K562 (cell line): ENCODE measurements at regions not wholly inside any gene's neighbourhood (a gene's known extent, or its start where the extent isn't known, plus 50 kb on each side); places are given as distances from the start of the nearest gene placed in this dataset.

Experiments used
- ATAC-seq: fragments of 200-7000 bp; cut with Tn5 transposase; 3 replicates; pipeline ENCODE4 v1.9.1; 2020; ENCODE audit warnings: moderate library complexity
- BruUV-seq: library from RNA; stranded (reverse); fragments of 400-500 nt; replicated peaks from 2 replicates; lab custom pipeline; 2021; lab: Mats Ljungman, UMichigan
- CTCF ChIA-PET: fragments of 300-600 bp; formaldehyde crosslinking; extraction: SDS; loops from one replicate; lab custom pipeline; 2021; ENCODE audit warnings: low intra/inter-chr PET ratio; lab: Yijun Ruan, JAX
- POLR2A ChIA-PET: fragments of 300-600, 350-650 bp; sonication (Branson Sonifier 250); formaldehyde crosslinking; extraction: SDS; loops from one replicate; lab custom pipeline; 2021; ENCODE audit warnings: antibody characterized with exemption, inconsistent platforms; lab: Yijun Ruan, JAX
- DNase-seq, 4 experiments: peaks; one replicate each; pipeline versions ENCODE4 v3.0.0 to v3.0.0-alpha.2; 2011 to 2018; ENCODE audit warnings: low spot score in 3 of 4, mixed read lengths in 3 of 4; ENCODE audit errors: extremely low read depth in 1 of 4
- FAIRE-seq: peaks from 2 replicates; lab custom pipeline; 2011; peaks lifted over from hg19 to GRCh38; lab: Jason Lieb, UNC
- H2AFZ ChIP-seq: 2 replicates; pipeline ENCODE4 v1.6.0; 2011; ENCODE audit warnings: low read depth, low read length, control low read depth, inconsistent platforms
- H3K27ac ChIP-seq: fragments of 200-600 bp; 3 replicates; pipeline ENCODE4 v1.8.0; 2011; ENCODE audit warnings: low read depth, mild to moderate bottlenecking, control low read depth, inconsistent platforms, low read length, moderate library complexity, mixed read lengths; ENCODE audit errors: extremely low read depth
- H3K27me3 ChIP-seq, 2 experiments: fragments of 300-600 bp in 1 of 2; 2 replicates in 1 of 2; 3 replicates in 1 of 2; pipeline versions ENCODE4 v1.6.0 to v1.8.0; 2011; ENCODE audit warnings: inconsistent platforms in 2 of 2, low read length in 2 of 2, mild to moderate bottlenecking in 1 of 2, mixed read lengths in 1 of 2, moderate library complexity in 1 of 2; ENCODE audit not compliant: control insufficient read depth in 2 of 2, insufficient read depth in 2 of 2
- H3K36me3 ChIP-seq: fragments of 300-600 bp; 3 replicates; pipeline ENCODE4 v1.8.0; 2011; ENCODE audit warnings: mild to moderate bottlenecking, low read length, inconsistent platforms; ENCODE audit not compliant: control insufficient read depth, insufficient read depth
- H3K4me1 ChIP-seq, 2 experiments: fragments of 200-600 bp in 1 of 2; replicated peaks in 1 of 2; 2 replicates in 1 of 2; 3 replicates in 1 of 2; pipeline versions ENCODE4 v1.5.1 to v1.8.0; 2011; ENCODE audit warnings: inconsistent platforms in 2 of 2, low read length in 2 of 2, mild to moderate bottlenecking in 1 of 2, mixed read lengths in 1 of 2, moderate library complexity in 1 of 2; ENCODE audit not compliant: control insufficient read depth in 2 of 2, insufficient read depth in 2 of 2
- H3K4me2 ChIP-seq: 2 replicates; pipeline ENCODE4 v1.6.1; 2011; ENCODE audit warnings: low read length, control low read depth, inconsistent platforms, mixed read lengths; ENCODE audit not compliant: insufficient read depth
- H3K4me3 ChIP-seq: fragments of 200-600 bp; sonication (generic), shearing (Covaris generic); 2 replicates; pipeline ENCODE4 v1.5.1; 2016; ENCODE audit warnings: control low read depth, inconsistent platforms
- H3K79me2 ChIP-seq: fragments of 200-600 bp; 3 replicates; pipeline ENCODE4 v1.8.0; 2011; ENCODE audit warnings: low read length, inconsistent platforms; ENCODE audit not compliant: control insufficient read depth, insufficient read depth
- H3K9ac ChIP-seq, 2 experiments: 2 replicates each; pipeline versions ENCODE4 v1.6.0 to v1.6.1; 2011; ENCODE audit warnings: low read depth in 2 of 2, low read length in 2 of 2, control low read depth in 1 of 2, inconsistent platforms in 1 of 2, mild to moderate bottlenecking in 1 of 2, mixed read lengths in 1 of 2; ENCODE audit not compliant: insufficient read depth in 1 of 2
- H3K9me1 ChIP-seq: one replicate; pipeline ENCODE4 v1.6.0; 2011; ENCODE audit warnings: inconsistent platforms, mild to moderate bottlenecking, low read length, moderate library complexity; ENCODE audit not compliant: control insufficient read depth, insufficient read depth
- H3K9me3 ChIP-seq: replicated peaks from 2 replicates; pipeline ENCODE4 v1.5.1; 2011; ENCODE audit warnings: low read depth, low read length, inconsistent platforms; ENCODE audit not compliant: control insufficient read depth, insufficient read depth
- H4K20me1 ChIP-seq: replicated peaks from 2 replicates; pipeline ENCODE4 v1.6.1; 2011; ENCODE audit warnings: low read length, inconsistent platforms, mixed read lengths; ENCODE audit not compliant: control insufficient read depth, insufficient read depth
- ARID3B ChIP-seq: fragments of 250-450 bp; sonication (Bioruptor Pico); IDR thresholded peaks from 2 replicates; pipeline ENCODE4 v1.4.0; 2020; ENCODE audit warnings: borderline replicate concordance
- CHD4 ChIP-seq: fragments of 200-600 bp; sonication (generic); IDR thresholded peaks from 3 replicates; pipeline ENCODE4 v1.6.1; 2012; ENCODE audit warnings: low read depth, mild to moderate bottlenecking, mixed read lengths, low read length, inconsistent platforms; ENCODE audit not compliant: insufficient read depth, insufficient replicate concordance, poor library complexity, severe bottlenecking
- GATAD2B ChIP-seq: fragments of 450-650 bp; IDR thresholded peaks from 2 replicates; pipeline ENCODE4 v1.6.1; 2017; ENCODE audit warnings: mild to moderate bottlenecking, borderline replicate concordance
- GTF3C2 ChIP-seq: IDR thresholded peaks from 3 replicates; pipeline ENCODE4 v1.6.1; 2011; ENCODE audit warnings: borderline replicate concordance, mild to moderate bottlenecking, moderate library complexity; ENCODE audit not compliant: insufficient read length; ENCODE audit errors: extremely low read depth
- KLF16 ChIP-seq: IDR thresholded peaks from 2 replicates; pipeline ENCODE4 v1.6.1; 2016; ENCODE audit warnings: antibody characterized with exemption
- NEUROD1 ChIP-seq: fragments of 150-350 bp; IDR thresholded peaks from 2 replicates; pipeline ENCODE4 v1.6.1; 2014; ENCODE audit warnings: borderline replicate concordance, low read length, low read depth; ENCODE audit not compliant: partially characterized antibody
- NR4A1 ChIP-seq, 2 experiments: fragments of 250-450 bp in 1 of 2; fragments of 450-650 bp in 1 of 2; sonication (Bioruptor Pico) in 1 of 2; IDR thresholded peaks; 2 replicates each; pipeline versions ENCODE4 v1.4.0 to v1.6.1; 2016 to 2020; ENCODE audit warnings: mild to moderate bottlenecking in 2 of 2, missing compliant biosample characterization in 1 of 2, missing genetic modification characterization in 1 of 2, moderate library complexity in 1 of 2
- PHTF2 ChIP-seq: fragments of 250-450 bp; sonication (Bioruptor Pico); IDR thresholded peaks from 2 replicates; pipeline ENCODE4 v1.5.0; 2021; ENCODE audit warnings: mild to moderate bottlenecking
- POLR2AphosphoS2 ChIP-seq: IDR thresholded peaks from 2 replicates; pipeline ENCODE4 v1.6.1; 2012; ENCODE audit warnings: low read length, improper control_type of control experiment
- PTTG1 ChIP-seq: fragments of 450-650 bp; IDR thresholded peaks from 2 replicates; pipeline ENCODE4 v1.6.1; 2016; ENCODE audit warnings: low read depth, mild to moderate bottlenecking, missing genetic modification characterization, missing compliant biosample characterization
- ZNF655 ChIP-seq: fragments of 250-450 bp; sonication (Bioruptor Pico); IDR thresholded peaks from 2 replicates; pipeline ENCODE4 v1.5.0; 2021
- WGBS: fragments of 100-300 bp; shearing (Covaris generic); methylation state at CpG from one replicate; pipeline ENCODE4 v1.1.6; 2016; ENCODE audit warnings: low coverage, mixed read lengths; ENCODE audit not compliant: insufficient coverage; ENCODE audit errors: missing lambda C conversion rate; 5-methylcytosine and 5-hydroxymethylcytosine counted together
- in situ Hi-C: fragments of 300-500 bp; cut with MboI; formaldehyde crosslinking; loops from 4 replicates; pipeline ENCODE4 v1.15.0; 2018; ENCODE audit warnings: inconsistent platforms, mixed read lengths
- intact Hi-C: fragments of 100-400 bp; cut with micrococcal nuclease; formaldehyde crosslinking; loops from 2 replicates; pipeline ENCODE4 v1.14.2; 2022

- Histone ChIP-seq H3K4me1 (no peaks in the 10 kb centered on the region), H3K9ac (no peak overlapping the region), H3K79me2 (no peaks in the 10 kb centered on the region), H3K4me3 (no peak overlapping the region), H3K27me3 (no peaks in the 10 kb centered on the region; a peak in 1 of 5 replicates), H2AFZ (no peak overlapping the region), H3K36me3 (no peaks in the 10 kb centered on the region), H3K4me2 (no peak overlapping the region), H3K9me3 (no peaks in the 10 kb centered on the region), H3K9me1 (no peaks in the 10 kb centered on the region), H3K27ac (no peak overlapping the region), H4K20me1 (no peaks in the 10 kb centered on the region)
- POLR2A ChIA-PET, result no interaction called here
- ATAC-seq (no peak), FAIRE-seq (no peak), DNase-seq (no peak)
- BruUV-seq, result no TSS peak
- CTCF ChIA-PET, result no interaction called here
- in situ Hi-C loops, result loop anchor here (10.0 kb wide), 1 partner anchor 351 kb away; no protein-coding TSS in a partner anchor
- TF ChIP-seq ZNF655 (no peak), PHTF2 (CRISPR knock-in tag) (no peak), ARID3B (no peak), KLF16 (no peak), POLR2AphosphoS2 (no peak), GATAD2B (no peak), NR4A1 (CRISPR knock-in tag; IDR thresholded peaks at IDR 0.05) (no peak), NR4A1 (tag; IDR thresholded peaks at IDR 0.05) (no peak), PTTG1 (tag) (no peak), NEUROD1 (no peak), CHD4 (no peak), GTF3C2 (no peak)
- intact Hi-C loops, result no loop called here
- WGBS, result 0% methylated on average over 4 of the region's 4 CpGs
Measured at GRCh38 chr1:222104097-222104496, 362.2 kb upstream of the DUSP10 start.
